Dermis blood vessel endothelial cell (primary cell): ENCODE measurements at regions not wholly inside any gene's neighbourhood (a gene's known extent, or its start where the extent isn't known, plus 50 kb on each side); places are given as distances from the start of the nearest gene placed in this dataset.

ENCODE experiments used
- DNase-seq: peaks from one replicate; pipeline ENCODE4 v3.0.0; 2010

- no peak for DNase-seq
Observed at GRCh38 chr14:28502517-28502916, 264.1 kb upstream of the FOXG1 start.

DNA sequence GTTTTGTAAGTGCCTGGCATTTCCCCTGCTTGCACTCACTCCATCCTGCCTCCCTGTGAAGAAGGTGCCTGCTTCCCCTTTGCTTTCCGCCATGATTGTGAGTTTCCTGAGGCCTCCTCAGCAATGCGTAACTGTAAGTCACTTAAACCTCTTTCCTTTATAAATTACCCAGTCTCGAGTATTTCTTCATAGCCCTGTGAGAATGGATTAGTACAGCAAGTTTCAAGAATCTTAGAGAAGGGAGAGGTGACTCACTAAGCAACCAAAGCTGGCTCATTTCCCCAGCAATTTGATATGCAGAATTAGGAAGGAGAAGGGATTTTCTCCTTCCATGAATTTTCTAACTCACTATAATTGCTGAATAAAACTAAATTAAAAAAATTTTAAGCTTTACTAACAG is 251.0 kb upstream of the FOXG1 start:
- DNase-seq, result no peak

DNA sequence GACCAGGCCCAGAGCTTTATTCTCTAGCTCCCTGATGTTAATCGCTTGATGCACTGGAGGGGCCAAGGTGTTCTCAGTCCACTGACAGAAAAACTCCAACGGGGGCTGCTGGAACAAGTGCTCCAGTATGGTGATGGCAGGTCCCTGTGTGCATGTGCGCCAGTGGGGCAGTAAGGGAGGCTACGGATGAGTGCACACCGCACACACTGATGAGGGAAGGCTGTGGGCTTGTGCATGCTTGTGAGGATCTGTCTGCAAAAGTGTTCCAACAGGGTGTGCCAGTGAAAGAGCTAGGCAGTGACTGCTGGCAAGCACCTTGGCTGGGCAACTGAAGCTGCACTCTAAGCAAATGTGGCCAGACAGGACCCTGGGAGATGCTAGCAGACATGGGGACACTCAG is 229.7 kb upstream of the FOXG1 start:
- no peak for DNase-seq

- no peak for DNase-seq
Observed at GRCh38 chr14:28542040-28542439, 224.5 kb upstream of the FOXG1 start.

GRCh38 chr14:28565345-28565744 is 201.2 kb upstream of the FOXG1 start:
- no peak for DNase-seq

DNA sequence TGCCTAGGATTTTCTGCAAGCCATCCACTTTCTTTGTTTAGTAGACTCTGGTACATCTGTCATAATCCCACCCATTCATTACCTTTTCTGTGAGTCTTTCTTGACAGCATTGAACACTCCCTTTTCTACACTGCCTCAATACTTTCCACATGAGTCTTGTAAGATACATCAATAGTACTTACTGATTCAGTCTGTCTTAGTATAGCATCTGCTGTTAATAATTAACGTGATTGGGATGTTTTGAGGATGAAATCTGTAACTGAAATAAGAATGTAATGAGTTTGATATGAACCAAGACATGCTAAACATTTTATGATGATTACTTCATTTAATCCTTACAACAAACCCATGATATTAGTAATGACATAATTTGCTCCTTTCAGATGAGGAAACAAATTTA is 196.2 kb upstream of the FOXG1 start:
- DNase-seq, result no peak

DNA sequence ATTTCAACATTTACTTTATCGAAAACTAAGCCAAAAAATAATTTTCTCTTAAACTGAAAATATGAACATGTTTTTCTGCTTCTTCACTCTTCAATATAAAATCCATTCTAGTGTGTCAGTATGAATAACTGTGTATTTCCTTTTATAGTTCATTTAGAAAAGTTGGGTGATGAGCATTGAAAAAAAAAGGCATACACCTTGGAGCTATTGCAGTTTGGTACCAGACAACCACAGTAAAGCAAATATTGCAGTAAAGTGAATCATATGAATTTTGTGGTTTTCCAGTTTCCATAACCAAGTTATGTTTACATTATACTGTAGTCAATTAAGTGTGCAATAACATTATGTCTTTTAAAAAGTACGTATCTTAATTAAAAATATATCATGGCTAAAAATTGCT is 195.0 kb upstream of the FOXG1 start:
- no peak for DNase-seq

- DNase-seq, result no peak
Observed at GRCh38 chr14:28576523-28576922, 190.1 kb upstream of the FOXG1 start.

GRCh38 chr14:28577187-28577586 is 189.4 kb upstream of the FOXG1 start:
- no peak for DNase-seq

DNA sequence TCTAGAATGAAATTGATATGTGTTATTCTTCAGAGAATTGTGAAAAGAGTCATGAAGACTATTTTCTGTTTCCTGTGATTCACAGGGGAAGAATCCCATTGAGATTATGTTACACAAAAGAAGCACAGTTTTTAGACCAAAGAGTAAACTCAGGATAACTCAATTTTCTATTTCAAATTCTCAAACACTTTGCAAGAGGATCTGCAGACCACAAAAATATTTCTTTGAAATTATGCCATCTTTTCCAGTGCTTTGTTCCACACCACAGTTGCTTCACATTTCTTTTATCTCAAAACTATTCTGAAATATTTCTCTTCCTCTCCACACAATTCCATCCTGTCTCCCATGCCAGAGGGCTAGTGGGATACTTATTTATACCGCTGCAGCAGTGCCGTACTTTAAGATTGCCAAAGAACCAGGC is 188.9 kb upstream of the FOXG1 start:
- no peak for DNase-seq

DNA sequence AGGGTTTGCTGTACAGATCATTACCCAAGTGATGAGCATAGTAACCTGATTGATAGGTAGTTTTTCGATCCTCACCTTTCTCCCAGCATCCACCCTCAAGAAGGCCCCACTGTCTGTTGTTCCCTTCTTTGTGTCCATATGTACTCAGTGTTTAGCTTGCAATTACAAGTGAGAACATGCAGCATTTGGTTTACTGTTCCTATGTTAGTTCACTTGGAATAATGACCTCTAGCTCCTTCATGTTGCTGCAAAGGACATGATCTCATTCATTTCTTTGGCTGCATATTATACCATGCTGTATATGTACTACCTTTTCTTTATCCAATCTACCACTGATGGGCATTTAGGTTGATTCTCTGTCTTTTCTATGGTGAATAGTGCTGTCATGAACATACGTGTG is 181.6 kb upstream of the FOXG1 start:
- DNase-seq, result no peak

DNA sequence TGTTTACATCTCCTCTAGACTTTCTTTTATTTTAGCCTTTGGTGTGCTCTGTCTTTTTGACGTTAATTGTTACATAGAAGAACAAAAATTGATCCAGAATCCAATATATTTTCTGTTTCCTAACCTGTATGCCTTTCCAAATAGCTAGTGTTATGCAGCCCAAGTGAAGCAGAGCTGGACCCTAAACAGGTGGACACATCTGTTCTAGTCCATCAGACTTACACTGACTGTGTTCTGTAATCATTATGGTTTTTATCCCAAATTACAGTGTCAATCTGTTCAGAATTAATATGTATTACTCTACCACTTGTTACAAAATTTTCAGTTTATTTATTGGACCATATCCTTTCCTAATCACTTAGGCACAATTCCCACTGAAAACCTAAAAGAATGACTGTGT is 176.8 kb upstream of the FOXG1 start:
- DNase-seq, result no peak

DNA sequence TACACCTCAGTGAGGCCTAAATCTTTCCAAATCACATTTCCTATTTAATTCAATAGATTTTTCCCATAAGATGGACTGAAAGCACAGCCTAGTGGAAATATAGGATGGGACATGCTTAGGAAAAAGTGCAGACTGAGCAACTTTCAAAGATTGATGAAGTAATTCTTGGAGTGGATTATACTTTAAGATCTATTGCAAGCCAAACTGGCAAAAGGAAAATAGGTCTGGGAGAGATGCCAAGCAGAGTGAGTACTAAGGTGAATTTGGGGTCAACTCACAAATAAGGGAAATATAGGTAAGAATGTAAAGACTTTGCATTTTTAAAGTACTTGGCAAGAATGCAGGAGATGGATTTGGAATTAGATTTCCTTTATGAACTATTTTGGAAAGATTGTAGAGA is 170.2 kb upstream of the FOXG1 start:
- no peak for DNase-seq

- DNase-seq, result no peak
Observed at GRCh38 chr14:28599191-28599590, 167.4 kb upstream of the FOXG1 start.

DNA sequence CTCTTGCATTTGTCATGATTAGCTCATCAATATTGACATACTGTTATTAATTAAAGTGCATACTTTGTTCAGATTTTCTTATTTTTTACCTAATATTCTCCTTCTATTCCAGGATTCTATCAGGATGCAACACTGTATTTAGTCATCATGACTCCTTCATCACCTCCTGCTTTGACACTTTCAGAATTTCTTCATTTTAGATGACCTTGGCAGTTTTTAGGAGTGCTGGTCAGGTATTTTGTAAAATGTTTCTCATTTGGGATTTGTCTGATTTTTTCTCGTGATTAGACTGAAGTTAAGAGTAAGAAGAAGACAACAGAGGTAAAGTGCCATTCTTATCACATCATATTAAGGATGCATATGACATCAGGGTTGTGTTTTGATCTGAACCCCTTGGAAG is 167.0 kb upstream of the FOXG1 start:
- no peak for DNase-seq

DNA sequence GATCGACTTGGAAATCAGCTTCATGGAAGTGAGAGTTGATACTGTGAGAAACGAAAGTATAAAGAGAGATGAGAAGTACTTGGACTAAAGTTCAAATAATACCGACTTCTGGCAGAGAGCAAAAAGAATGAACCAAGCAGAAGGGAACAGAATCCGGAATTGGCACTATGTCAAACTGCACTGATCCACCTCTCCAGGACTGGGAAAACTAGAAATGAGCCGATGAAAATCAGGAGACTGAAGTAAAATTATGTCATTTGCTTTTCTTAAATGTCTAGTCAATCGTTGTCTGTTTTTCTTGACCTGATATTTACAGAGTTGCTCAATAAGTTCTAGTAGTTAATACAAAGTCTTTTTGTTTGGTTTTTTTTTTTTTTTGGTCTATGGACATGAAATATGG is 163.0 kb upstream of the FOXG1 start:
- no peak for DNase-seq

DNA sequence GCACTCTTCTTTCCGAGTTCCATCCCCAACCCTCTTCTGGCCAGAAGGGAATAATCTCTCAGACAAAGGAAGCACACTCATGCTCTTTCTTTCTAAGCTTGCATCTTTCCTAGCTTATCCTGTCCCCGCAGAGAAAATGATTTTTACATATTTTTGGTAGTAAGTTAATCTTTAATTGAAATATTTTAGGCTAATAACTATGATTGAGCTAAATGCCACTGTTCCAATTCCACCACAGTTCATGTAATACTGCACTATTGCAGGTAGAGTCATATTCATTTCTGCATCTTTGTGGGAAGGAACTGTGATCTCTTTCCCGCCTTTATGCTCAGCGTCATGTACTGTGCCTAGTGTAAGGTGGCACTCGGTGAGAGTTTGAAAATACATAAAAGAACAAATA is 158.9 kb upstream of the FOXG1 start:
- DNase-seq, result no peak

DNA sequence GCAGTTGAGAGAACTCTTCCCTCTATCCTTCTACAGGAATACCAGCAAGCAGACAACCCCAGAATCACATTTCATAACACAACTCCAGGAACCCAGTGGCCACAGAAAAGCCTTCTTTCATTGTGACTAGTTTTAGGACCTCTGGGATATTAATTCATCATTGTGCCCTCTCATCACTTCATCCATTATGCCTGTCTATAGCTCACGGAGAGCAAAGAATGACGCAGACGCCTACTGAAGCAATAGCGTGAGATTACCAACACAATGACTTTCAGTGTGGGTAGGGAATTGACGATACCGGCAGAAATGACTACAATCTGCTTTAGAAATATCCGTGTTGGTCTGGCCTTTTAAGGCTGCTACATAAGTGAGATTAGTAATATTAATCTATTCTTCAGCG is 158.1 kb upstream of the FOXG1 start:
- DNase-seq, result no peak

- peak; percentile 47 for DNase-seq
Observed at GRCh38 chr14:28608851-28609828, 157.4 kb upstream of the FOXG1 start.

GRCh38 chr14:28612414-28612813 is 154.2 kb upstream of the FOXG1 start:
- DNase-seq, result no peak

GRCh38 chr14:28613532-28613931 is 153.1 kb upstream of the FOXG1 start:
- DNase-seq, result no peak

DNA sequence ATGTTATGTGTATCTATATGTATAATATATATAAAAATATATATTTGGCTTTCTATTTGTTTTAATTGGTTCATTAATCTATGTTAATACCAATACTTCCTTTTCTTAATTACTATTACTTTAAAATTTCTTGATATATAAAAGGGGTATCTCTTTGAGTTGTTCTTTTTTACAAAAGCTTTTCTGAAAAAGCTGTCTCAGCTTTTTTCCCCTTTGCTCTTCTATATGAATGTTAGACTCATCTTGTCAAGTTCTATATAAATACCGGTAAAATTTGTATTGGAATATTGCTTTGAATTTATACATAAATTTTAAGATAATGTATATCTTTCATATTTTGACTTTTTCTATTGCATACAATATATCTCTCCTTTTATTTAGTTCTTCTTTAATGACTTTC is 139.8 kb upstream of the FOXG1 start:
- no peak for DNase-seq

GRCh38 chr14:28629328-28630004 is 137.1 kb upstream of the FOXG1 start:
- no peak for DNase-seq

DNA sequence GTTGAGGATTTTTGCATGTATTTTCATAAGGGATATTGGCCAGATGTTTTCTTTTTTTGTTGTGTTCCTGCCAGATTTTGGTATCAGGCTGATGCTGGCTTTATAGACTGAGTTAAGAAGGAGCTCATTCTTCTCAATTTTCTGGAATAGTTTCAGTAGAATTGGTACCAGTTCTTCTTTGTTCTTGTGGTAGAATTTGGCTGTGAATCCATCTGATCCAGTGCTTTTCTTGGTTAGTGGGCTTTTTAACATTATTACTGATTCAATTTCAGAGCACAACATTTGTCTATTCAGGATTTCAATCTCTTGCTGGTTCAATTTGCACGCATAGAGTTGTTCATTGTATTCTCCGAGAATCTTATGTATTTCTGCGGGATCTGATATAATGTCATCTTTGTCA is 136.5 kb upstream of the FOXG1 start:
- DNase-seq, result no peak
